ENCODE measurements at regions not wholly inside any gene's neighbourhood (a gene's known extent, or its start where the extent isn't known, plus 50 kb on each side); places are given as distances from the start of the nearest gene placed in this dataset.

DNA sequence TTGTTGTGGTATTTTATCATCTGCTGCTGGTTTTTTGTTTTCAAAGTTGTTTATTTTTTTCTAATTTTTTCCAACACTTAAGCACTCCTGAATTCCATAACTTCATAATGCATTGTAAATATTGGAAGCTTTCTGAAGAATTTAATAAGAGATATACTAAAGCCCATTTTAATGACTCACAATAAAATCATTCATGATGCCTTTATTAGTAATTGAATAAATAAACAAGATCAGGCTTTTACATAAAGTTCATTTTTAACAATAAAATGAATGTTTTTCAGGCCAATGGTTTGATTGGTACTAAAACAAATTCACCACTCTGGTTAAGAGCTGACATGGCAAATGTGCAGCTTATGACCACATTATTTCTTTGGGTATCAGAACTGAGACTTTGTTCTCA, 408.2 kb upstream of the SMIM31 start:
- no peak for TF ChIP-seq CTCF (IDR thresholded peaks at IDR 0.05; ENCODE audit: poor library complexity, severe bottlenecking)
- TF ChIP-seq POLR2AphosphoS5 (IDR thresholded peaks at IDR 0.05), result no peak
- TF ChIP-seq EZH2 (IDR thresholded peaks at IDR 0.05; ENCODE audit: borderline replicate concordance, insufficient read depth, low read length, poor library complexity, severe bottlenecking), result no peak
- no peak for TF ChIP-seq TAF1 (IDR thresholded peaks at IDR 0.05; ENCODE audit: low read depth)
